Kidney (tissue), 13 donors: ENCODE measurements at regions not wholly inside any gene's neighbourhood (a gene's known extent, or its start where the extent isn't known, plus 50 kb on each side); places are given as distances from the start of the nearest gene placed in this dataset.

Source experiments
- DNase-seq, 5 donors: peaks; one replicate each; pipeline ENCODE4 v3.0.0-alpha.2; 2013 to 2020
- FAIRE-seq: peaks from 2 replicates; lab custom pipeline; 2012; peaks lifted over from hg19 to GRCh38; lab: Jason Lieb, UNC
- H3K27ac ChIP-seq, 2 donors: one replicate each; pipeline ENCODE4 v1.7.0; 2013; ENCODE audit warnings: low read depth in 2 of 2, low read length in 2 of 2, inconsistent platforms in 1 of 2
- H3K27me3 ChIP-seq: one replicate; pipeline ENCODE4 v1.7.1; 2013; ENCODE audit warnings: low read length, inconsistent platforms; ENCODE audit not compliant: control insufficient read depth, insufficient read depth
- H3K36me3 ChIP-seq, 3 donors: one replicate each; pipeline versions ENCODE4 v1.7.0 to v1.7.1; 2013; ENCODE audit warnings: low read length in 3 of 3, control low read depth in 1 of 3, inconsistent platforms in 1 of 3; ENCODE audit not compliant: insufficient read depth in 3 of 3, control insufficient read depth in 2 of 3
- H3K4me1 ChIP-seq, 3 donors: one replicate each; pipeline versions ENCODE4 v1.7.0 to v1.7.1; 2013; ENCODE audit warnings: low read length in 3 of 3, inconsistent platforms in 1 of 3, low read depth in 1 of 3; ENCODE audit not compliant: control insufficient read depth in 2 of 3, insufficient read depth in 2 of 3
- H3K4me3 ChIP-seq, 3 donors: one replicate each; pipeline versions ENCODE4 v1.7.0 to v1.8.1; 2013; ENCODE audit warnings: low read length in 3 of 3, control low read depth in 1 of 3, inconsistent platforms in 1 of 3
- H3K9ac ChIP-seq, 3 donors: one replicate each; pipeline versions ENCODE4 v1.7.0 to v1.7.1; 2013; ENCODE audit warnings: low read length in 3 of 3, control low read depth in 1 of 3, inconsistent platforms in 1 of 3
- H3K9me3 ChIP-seq, 3 donors: one replicate each; pipeline versions ENCODE4 v1.7.0 to v1.7.1; 2013; ENCODE audit warnings: low read length in 3 of 3, control low read depth in 1 of 3, inconsistent platforms in 1 of 3; ENCODE audit not compliant: control insufficient read depth in 2 of 3, insufficient read depth in 1 of 3
- CTCF ChIP-seq: IDR thresholded peaks from 3 replicates; pipeline ENCODE4 v1.5.1; 2012; ENCODE audit warnings: mild to moderate bottlenecking, moderate library complexity, borderline replicate concordance; ENCODE audit not compliant: insufficient read depth; ENCODE audit errors: extremely low read depth
- intact Hi-C: fragments of 100-400 bp; cut with DNase I; formaldehyde crosslinking; loops from one replicate; pipeline ENCODE4 v1.11.1; 2022
- donor health status: control.
- donor health status: control.
- donor health status: control.
- donor health status: control.
- donor health status: control.
- donor health status: DM: yes; HTN: yes; CAD: no.
- donor health status: Normal renal cell carcinoma (clear cell type).

GRCh38 chr14:101128478-101129321 is 225.2 kb upstream of the RTL1 start:
- no peak for TF ChIP-seq CTCF
- Histone ChIP-seq H3K27me3 (no peaks in the 10 kb centered on the region), H3K4me3 (no peak overlapping the region), H3K4me1 (no peaks in the 10 kb centered on the region), H3K27ac (no peak overlapping the region), H3K9ac (no peak overlapping the region), H3K9me3 (no peaks in the 10 kb centered on the region), H3K36me3 (no peaks in the 10 kb centered on the region)
- no peak for FAIRE-seq
- intact Hi-C loops: no loop called here
- DNase-seq: peak in 3 of 5 donors; percentile 7 to 57 (median 29)

- no peak for DNase-seq
- H3K9me3 ChIP-seq: no peaks in the 10 kb centered on the region
- no peak overlapping the region for H3K9ac ChIP-seq
- no peak for TF ChIP-seq CTCF
- no peak for FAIRE-seq
- H3K27ac ChIP-seq: no peak overlapping the region
- no peaks in the 10 kb centered on the region for H3K27me3 ChIP-seq
- intact Hi-C loops: no loop called here
- no peaks in the 10 kb centered on the region for H3K4me1 ChIP-seq
- no peaks in the 10 kb centered on the region for H3K36me3 ChIP-seq
- H3K4me3 ChIP-seq: no peak overlapping the region
Measured at GRCh38 chr14:101129521-101130167, 226.1 kb upstream of the RTL1 start.

GRCh38 chr14:101130861-101131260 is 227.3 kb upstream of the RTL1 start:
- DNase-seq (peak in 2 of 5 donors; percentile 30 to 45), FAIRE-seq (no peak)
- no peak overlapping the region for H3K9ac ChIP-seq
- H3K4me1 ChIP-seq: no peaks in the 10 kb centered on the region
- H3K27ac ChIP-seq: no peak overlapping the region
- no peak for TF ChIP-seq CTCF
- intact Hi-C loops: no loop called here
- H3K4me3 ChIP-seq: no peak overlapping the region
- no peaks in the 10 kb centered on the region for H3K9me3 ChIP-seq
- no peaks in the 10 kb centered on the region for H3K36me3 ChIP-seq
- no peaks in the 10 kb centered on the region for H3K27me3 ChIP-seq
